B cell (primary cell): ENCODE measurements at regions not wholly inside any gene's neighbourhood (a gene's known extent, or its start where the extent isn't known, plus 50 kb on each side); places are given as distances from the start of the nearest gene placed in this dataset.
"Not testable (repeated sequence)": the region's sequence is repeated elsewhere in the genome, so short reads cannot be mapped to it uniquely, and the experiment has no call there.

Experiments used
- EZH2 ChIP-seq: IDR thresholded peaks from 2 replicates; pipeline ENCODE4 v1.6.1; 2012; ENCODE audit warnings: borderline replicate concordance, low read depth, mild to moderate bottlenecking, moderate library complexity, low read length; ENCODE audit not compliant: insufficient read depth, poor library complexity, severe bottlenecking
- TF ChIP-seq, protein P1 (sequence below): fragments of 200-600 bp; IDR thresholded peaks from one replicate; pipeline ENCODE4 v1.8.0; 2022; ENCODE audit warnings: antibody characterized with exemption, mild to moderate bottlenecking

DNA sequence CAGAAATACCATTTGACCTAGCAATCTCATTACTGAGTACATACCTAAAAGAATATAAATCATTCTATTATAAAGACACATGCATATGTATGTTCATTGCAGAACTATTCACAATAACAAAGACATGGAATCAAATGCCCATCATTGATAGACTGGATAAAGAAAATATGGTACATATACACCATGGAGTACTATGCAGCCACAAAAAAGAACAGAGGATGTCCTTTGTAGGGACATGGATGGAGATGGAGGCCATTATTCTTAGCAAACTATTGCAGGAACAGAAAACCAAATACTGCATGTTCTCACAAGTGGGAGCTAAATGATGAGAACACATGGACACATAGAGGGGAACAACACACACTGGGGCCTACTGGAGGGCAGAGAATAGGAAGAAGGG, 124.5 kb upstream of the GOT2 start:
- TF ChIP-seq, protein P1, sequence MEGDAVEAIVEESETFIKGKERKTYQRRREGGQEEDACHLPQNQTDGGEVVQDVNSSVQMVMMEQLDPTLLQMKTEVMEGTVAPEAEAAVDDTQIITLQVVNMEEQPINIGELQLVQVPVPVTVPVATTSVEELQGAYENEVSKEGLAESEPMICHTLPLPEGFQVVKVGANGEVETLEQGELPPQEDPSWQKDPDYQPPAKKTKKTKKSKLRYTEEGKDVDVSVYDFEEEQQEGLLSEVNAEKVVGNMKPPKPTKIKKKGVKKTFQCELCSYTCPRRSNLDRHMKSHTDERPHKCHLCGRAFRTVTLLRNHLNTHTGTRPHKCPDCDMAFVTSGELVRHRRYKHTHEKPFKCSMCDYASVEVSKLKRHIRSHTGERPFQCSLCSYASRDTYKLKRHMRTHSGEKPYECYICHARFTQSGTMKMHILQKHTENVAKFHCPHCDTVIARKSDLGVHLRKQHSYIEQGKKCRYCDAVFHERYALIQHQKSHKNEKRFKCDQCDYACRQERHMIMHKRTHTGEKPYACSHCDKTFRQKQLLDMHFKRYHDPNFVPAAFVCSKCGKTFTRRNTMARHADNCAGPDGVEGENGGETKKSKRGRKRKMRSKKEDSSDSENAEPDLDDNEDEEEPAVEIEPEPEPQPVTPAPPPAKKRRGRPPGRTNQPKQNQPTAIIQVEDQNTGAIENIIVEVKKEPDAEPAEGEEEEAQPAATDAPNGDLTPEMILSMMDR: not testable (repeated sequence)
- not testable (repeated sequence) for TF ChIP-seq EZH2
